ENCODE measurements at regions not wholly inside any gene's neighbourhood (a gene's known extent, or its start where the extent isn't known, plus 50 kb on each side); places are given as distances from the start of the nearest gene placed in this dataset.
A peak's percentile ranks its signal among the peaks of the same experiment; 100 is the strongest.

- H3K36me3 Mint-ChIP-seq: no peaks in the 10 kb centered on the region
- Histone ChIP-seq H3K9ac (no peak overlapping the region), H3F3A (ENCODE audit: low read depth) (no peaks in the 10 kb centered on the region), H3K9me3 (ENCODE audit: low read depth) (peaks cover 5% of the 10 kb centered on the region), H3K27ac (no peak overlapping the region), H3K4me2 (no peak overlapping the region), H3K4me1 (no peaks in the 10 kb centered on the region), H2AFZ (replicated peaks) (no peak overlapping the region), H3K4me3 (no peak overlapping the region), H3K27me3 (no peaks in the 10 kb centered on the region), H3K79me2 (ENCODE audit: low read depth) (no peaks in the 10 kb centered on the region), H4K20me1 (ENCODE audit: low read depth) (no peaks in the 10 kb centered on the region), H3K36me3 (no peaks in the 10 kb centered on the region)
- H3K27me3 Mint-ChIP-seq (ENCODE audit: insufficient read depth, low read depth): no peaks in the 10 kb centered on the region
- H3K27ac Mint-ChIP-seq: no peak overlapping the region
- H3K4me1 Mint-ChIP-seq: no peaks in the 10 kb centered on the region
- TF ChIP-seq EZH2phosphoT487 (IDR thresholded peaks at IDR 0.05) (no peak), CTCF (IDR thresholded peaks at IDR 0.05) (no peak), EZH2 (IDR thresholded peaks at IDR 0.05) (no peak)
- no peak overlapping the region for H3K4me3 Mint-ChIP-seq
- peaks cover 32% of the 10 kb centered on the region for H3K9me3 Mint-ChIP-seq
- DNase-seq (ENCODE audit: low spot score): no peak
Observed at GRCh38 chr4:35710343-35710742, 534.0 kb downstream of the ARAP2 start.

- H3K4me2 ChIP-seq: no peak overlapping the region
- H2AFZ ChIP-seq (replicated peaks): no peak overlapping the region
- Mint-ChIP-seq H3K27me3 (ENCODE audit: insufficient read depth, low read depth) (no peaks in the 10 kb centered on the region), H3K4me3 (no peak overlapping the region), H3K4me1 (no peaks in the 10 kb centered on the region), H3K27ac (no peak overlapping the region), H3K9me3 (peaks cover 32% of the 10 kb centered on the region), H3K36me3 (no peaks in the 10 kb centered on the region)
- H3K79me2 ChIP-seq (ENCODE audit: low read depth): no peaks in the 10 kb centered on the region
- H4K20me1 ChIP-seq (ENCODE audit: low read depth): no peaks in the 10 kb centered on the region
- no peak for TF ChIP-seq EZH2phosphoT487 (IDR thresholded peaks at IDR 0.05)
- TF ChIP-seq CTCF (IDR thresholded peaks at IDR 0.05): no peak
- no peak for TF ChIP-seq EZH2 (IDR thresholded peaks at IDR 0.05)
- no peaks in the 10 kb centered on the region for H3K27me3 ChIP-seq
- DNase-seq (ENCODE audit: low spot score): no peak
- peaks cover 5% of the 10 kb centered on the region for H3K9me3 ChIP-seq (ENCODE audit: low read depth)
- H3K4me3 ChIP-seq: no peak overlapping the region
- no peaks in the 10 kb centered on the region for H3F3A ChIP-seq (ENCODE audit: low read depth)
- no peaks in the 10 kb centered on the region for H3K36me3 ChIP-seq
- no peak overlapping the region for H3K27ac ChIP-seq
- no peaks in the 10 kb centered on the region for H3K4me1 ChIP-seq
- H3K9ac ChIP-seq: no peak overlapping the region
Observed at GRCh38 chr4:35711127-35711526, 533.2 kb downstream of the ARAP2 start.

- no peaks in the 10 kb centered on the region for H3F3A ChIP-seq (ENCODE audit: low read depth)
- no peaks in the 10 kb centered on the region for H4K20me1 ChIP-seq (ENCODE audit: low read depth)
- Mint-ChIP-seq H3K27ac (no peak overlapping the region), H3K4me1 (no peaks in the 10 kb centered on the region), H3K9me3 (no peaks in the 10 kb centered on the region), H3K36me3 (no peaks in the 10 kb centered on the region), H3K4me3 (no peak overlapping the region), H3K27me3 (ENCODE audit: insufficient read depth, low read depth) (no peaks in the 10 kb centered on the region)
- H3K27me3 ChIP-seq: no peaks in the 10 kb centered on the region
- H3K4me3 ChIP-seq: no peak overlapping the region
- no peaks in the 10 kb centered on the region for H3K9me3 ChIP-seq (ENCODE audit: low read depth)
- no peaks in the 10 kb centered on the region for H3K4me1 ChIP-seq
- H3K4me2 ChIP-seq: no peak overlapping the region
- H3K79me2 ChIP-seq (ENCODE audit: low read depth): no peaks in the 10 kb centered on the region
- TF ChIP-seq EZH2 (IDR thresholded peaks at IDR 0.05) (no peak), EZH2phosphoT487 (IDR thresholded peaks at IDR 0.05) (no peak), CTCF (IDR thresholded peaks at IDR 0.05) (no peak)
- H3K36me3 ChIP-seq: no peaks in the 10 kb centered on the region
- H3K27ac ChIP-seq: no peak overlapping the region
- no peak for DNase-seq (ENCODE audit: low spot score)
- no peak overlapping the region for H2AFZ ChIP-seq (replicated peaks)
- H3K9ac ChIP-seq: no peak overlapping the region
Observed at GRCh38 chr4:35723973-35724372, 520.3 kb downstream of the ARAP2 start.

GRCh38 chr4:35725131-35725530 lies 519.2 kb downstream of the ARAP2 start:
- H3K4me2 ChIP-seq: no peak overlapping the region
- H3F3A ChIP-seq (ENCODE audit: low read depth): no peaks in the 10 kb centered on the region
- H3K36me3 Mint-ChIP-seq: no peaks in the 10 kb centered on the region
- no peak overlapping the region for H3K4me3 ChIP-seq
- no peaks in the 10 kb centered on the region for H3K4me1 Mint-ChIP-seq
- no peaks in the 10 kb centered on the region for H3K9me3 Mint-ChIP-seq
- H2AFZ ChIP-seq (replicated peaks): no peak overlapping the region
- H3K4me3 Mint-ChIP-seq: no peak overlapping the region
- H3K27me3 ChIP-seq: no peaks in the 10 kb centered on the region
- no peaks in the 10 kb centered on the region for H3K4me1 ChIP-seq
- no peaks in the 10 kb centered on the region for H3K36me3 ChIP-seq
- no peak overlapping the region for H3K27ac Mint-ChIP-seq
- no peaks in the 10 kb centered on the region for H4K20me1 ChIP-seq (ENCODE audit: low read depth)
- H3K9ac ChIP-seq: no peak overlapping the region
- DNase-seq (ENCODE audit: low spot score): peak; percentile 26
- H3K27ac ChIP-seq: no peak overlapping the region
- H3K27me3 Mint-ChIP-seq (ENCODE audit: insufficient read depth, low read depth): no peaks in the 10 kb centered on the region
- peak; percentile 38 for TF ChIP-seq CTCF (IDR thresholded peaks at IDR 0.05)
- no peak for TF ChIP-seq EZH2phosphoT487 (IDR thresholded peaks at IDR 0.05)
- no peaks in the 10 kb centered on the region for H3K79me2 ChIP-seq (ENCODE audit: low read depth)
- no peaks in the 10 kb centered on the region for H3K9me3 ChIP-seq (ENCODE audit: low read depth)

Data from neural progenitor cell (in vitro differentiated cells).